NCI-H748 (cell line): ENCODE measurements at regions not wholly inside any gene's neighbourhood (a gene's known extent, or its start where the extent isn't known, plus 50 kb on each side); places are given as distances from the start of the nearest gene placed in this dataset.
A peak's percentile ranks its signal among the peaks of the same experiment; 100 is the strongest.

Experiments used
- DNase-seq: peaks from one replicate; lab custom pipeline; 2025; ENCODE audit not compliant: unreplicated experiment; lab: John Stamatoyannopoulos, UW

DNA sequence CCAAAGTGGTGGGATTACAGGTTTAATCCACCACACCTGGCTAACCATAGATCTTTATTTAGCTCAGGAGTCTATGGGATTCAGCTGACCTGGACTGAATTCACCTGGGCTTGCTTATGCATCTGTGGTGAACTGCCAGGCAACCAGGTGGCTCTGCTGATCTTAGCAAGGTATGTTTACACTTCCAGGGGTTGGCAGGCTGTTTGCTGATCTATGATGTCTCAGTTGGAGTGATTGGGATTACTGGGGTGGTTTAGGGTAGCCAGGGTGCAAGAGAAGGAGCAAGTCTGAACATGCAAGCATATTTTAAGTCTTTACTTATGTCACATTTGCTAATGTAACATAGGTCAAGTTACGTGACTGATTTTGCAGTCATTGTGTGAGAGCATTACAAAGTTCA, 63.6 kb upstream of the JAK2 start:
- no peak for DNase-seq

DNA sequence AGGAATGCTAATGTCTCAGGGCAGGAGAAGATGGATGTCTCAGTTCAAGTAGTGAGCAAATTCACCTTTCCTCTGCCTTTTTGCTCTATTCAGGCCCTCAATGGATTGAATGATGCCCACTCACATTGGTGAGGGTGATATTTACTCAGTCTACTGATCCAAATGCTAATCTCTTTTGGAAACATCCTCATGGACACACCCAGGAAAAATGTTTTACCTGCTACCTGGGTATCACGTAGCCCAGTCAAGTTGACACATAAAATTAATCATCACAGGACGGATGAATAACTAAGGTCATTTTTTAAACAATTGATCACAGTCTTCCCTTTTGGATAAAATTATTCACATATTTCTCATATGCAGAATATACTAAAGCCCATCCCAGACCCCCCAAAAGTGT, 63.0 kb upstream of the JAK2 start:
- no peak for DNase-seq

DNA sequence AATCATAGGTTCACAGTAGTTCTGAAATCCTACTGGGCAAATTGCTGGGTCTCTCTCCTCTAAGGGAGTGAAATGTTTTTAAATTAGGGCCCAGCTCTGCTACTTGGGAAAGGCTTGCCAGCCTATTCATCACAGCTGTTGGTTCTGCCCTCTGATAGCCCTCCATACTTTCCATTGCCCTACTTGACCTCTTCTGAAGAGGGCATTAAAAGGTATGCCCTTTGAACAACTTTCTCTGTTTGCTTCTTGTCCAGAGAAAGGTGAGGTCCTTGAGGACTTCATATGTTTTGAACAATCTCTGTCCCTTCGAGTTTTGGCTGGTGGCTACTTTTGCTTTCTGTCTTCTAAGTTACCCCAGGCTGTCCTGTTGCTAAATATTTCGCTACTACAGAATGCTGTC, 62.3 kb upstream of the JAK2 start:
- DNase-seq: no peak

DNA sequence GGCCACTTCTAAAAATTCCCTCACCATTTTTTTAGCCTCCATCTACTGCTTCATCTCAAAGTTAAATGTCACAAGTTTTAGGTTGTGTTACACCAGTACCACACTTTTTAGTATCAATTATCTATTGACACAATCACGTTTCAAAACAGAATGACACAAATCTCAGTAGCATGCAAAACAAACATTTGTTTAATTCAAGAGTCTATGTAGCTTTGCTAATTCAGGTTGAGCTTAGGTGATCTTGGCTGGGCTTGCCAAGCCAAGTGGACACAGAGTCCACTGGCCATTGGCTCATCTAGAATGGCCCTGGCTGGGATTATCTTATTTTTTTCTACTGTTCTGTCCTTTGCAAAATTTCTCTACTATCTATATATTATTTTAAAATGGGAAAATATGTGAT, 61.9 kb upstream of the JAK2 start:
- no peak for DNase-seq

DNA sequence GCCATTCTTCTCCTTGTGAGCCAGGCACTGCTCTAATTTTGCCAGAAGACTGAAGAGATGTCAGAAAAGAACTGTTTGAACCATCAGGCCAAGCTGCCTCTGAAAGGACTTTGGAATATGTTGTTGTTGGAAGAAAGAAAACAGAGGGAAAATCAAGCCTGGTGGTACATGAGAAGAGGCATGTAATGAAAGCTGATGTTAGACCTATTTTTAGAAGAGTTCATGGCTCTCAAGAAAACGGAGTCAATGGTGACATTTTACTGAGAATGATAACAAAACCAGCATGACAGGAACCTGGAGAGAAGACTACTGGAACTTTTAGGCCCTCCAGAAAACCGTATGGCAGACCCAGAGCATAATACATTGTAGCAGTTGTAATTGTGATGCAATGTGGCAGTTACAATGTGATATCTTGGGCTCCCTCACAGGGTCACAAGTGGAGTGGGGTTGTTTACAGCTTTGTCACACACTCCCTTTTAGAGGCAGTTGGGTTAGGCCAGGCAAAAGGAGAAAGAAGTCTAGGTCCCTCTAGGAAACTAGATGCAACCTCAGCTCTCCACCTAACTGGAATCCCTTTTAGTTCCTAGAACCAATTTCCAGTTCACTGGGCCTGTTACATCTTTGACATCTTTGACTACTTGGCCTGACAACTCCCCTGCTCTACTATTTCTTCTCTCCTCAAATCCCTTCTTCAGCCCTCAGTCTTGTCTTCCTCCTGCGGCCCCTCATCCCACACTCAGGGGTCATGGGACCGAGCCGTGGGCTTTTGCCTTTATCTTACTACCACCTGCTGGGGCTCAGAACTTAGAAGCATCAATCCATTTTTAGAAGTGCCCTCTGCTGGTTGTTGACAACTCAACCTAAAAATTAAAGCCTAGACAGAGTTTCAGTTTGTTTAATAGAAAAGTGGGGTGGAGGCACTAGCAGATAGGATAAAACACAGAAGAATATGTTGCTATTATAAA, 61.2 kb upstream of the JAK2 start:
- DNase-seq: no peak

DNA sequence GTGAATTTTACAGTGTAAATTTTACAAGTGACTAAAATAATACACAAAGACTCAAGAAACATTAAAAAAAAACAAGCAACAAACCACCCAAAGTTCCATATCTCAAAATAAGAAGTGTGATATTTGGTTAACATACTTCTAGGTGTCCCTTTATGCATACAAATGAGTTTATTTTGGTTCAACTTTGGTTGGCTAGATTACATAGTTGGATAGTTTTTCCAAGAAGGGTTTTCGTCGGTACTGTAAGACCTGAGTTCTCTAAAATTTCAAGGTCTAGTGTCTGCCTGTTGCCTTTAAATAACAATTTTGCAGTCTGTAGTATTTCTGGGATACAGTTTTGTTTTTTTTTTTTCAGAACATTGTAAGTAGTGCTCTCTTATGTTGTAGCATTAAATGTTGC, 58.8 kb upstream of the JAK2 start:
- no peak for DNase-seq

DNA sequence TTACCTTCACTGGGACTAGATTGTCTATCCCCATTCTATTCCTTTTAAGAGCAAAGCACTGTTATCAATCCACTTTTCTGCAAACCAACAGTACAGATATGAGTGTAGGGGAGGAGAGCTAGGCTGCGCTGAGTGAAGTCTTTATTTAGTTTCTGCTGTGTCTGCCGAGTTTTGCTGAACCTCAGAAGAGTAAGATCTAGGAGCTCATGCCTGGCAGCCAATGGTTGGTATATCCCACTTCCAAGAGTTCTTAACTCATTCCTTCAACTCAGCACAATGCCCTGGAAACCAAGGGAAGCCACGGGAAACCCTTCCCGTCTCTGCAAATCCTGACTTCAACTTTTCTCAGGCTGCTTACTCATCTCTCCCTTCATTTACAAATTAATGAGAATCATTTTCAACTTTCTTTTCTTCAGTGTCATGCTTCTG, 58.0 kb upstream of the JAK2 start:
- no peak for DNase-seq

DNA sequence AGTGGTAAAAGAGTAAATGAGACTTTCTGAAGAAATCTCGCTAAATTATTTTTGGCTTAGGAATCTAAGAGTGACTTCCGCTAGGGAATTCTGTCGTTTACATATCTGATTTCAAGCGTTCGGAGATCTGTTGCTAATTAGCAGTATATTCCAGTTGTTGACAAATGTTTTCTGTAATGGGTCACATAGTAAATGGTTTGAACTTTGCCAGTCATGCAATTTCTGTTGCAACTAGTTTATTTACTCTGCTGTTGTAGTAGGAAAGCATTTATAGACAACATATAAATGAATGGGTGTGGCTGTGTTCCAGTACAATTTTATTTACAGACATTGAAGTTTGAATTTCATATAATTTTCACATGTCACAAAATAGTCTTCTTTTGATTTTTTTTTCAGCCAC, 57.4 kb upstream of the JAK2 start:
- DNase-seq: no peak

DNA sequence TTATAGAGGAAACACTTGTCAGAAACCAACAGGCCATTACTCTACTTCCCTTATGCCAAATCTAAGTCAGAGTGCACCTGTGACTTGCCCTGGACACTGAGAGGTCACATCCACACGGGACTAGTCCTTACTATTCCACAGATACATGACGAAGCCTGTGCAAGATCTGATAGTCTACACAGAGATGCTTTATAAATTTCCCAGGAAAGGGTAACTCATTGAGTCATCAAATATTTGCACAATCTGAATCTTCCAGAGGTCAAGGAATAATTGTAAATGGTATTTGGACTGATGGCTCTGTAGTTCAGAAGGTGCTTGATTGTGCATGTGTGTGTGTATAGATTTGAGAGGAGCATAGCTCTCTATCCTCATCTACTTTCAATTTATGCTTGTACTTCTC, 55.2 kb upstream of the JAK2 start:
- DNase-seq: no peak

DNA sequence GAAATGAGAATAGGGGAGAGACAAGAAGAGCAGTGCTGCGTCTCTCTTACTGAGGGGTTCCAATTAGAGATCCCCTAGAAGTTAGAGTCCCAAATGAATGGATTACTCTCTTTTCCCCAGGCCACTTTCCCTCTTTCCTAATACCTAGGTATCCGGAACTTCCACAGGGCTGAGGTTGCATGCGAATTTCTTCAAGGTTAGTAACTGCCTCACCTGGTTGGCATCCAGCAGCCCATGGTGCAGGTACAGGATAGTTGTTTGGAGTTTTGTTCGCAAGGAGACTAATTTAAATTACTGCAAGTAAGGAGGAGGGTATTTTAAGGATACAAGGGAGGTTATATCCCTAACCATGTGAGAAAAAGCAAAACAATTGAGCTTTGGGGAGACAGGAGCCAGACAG, 52.4 kb upstream of the JAK2 start:
- no peak for DNase-seq

DNA sequence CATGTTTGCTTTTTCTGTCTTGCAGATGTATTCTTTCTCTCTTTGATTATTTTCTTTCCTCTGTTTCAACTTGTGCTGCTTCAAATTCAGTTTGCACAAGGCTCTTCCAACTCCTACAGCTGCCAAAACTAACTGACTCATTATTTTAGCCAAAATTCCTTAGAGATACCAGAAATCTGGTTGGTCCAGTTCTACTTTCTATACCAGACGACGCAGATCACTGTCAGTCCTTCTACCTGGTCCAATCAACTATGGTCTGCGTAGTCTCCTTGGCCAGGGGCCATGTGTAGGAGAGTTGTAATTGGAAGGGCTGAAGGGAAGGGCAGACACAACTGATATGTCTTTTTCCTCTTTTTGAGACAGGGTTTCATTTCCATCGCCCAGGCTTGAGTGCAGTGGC, 51.9 kb upstream of the JAK2 start:
- DNase-seq: no peak

DNA sequence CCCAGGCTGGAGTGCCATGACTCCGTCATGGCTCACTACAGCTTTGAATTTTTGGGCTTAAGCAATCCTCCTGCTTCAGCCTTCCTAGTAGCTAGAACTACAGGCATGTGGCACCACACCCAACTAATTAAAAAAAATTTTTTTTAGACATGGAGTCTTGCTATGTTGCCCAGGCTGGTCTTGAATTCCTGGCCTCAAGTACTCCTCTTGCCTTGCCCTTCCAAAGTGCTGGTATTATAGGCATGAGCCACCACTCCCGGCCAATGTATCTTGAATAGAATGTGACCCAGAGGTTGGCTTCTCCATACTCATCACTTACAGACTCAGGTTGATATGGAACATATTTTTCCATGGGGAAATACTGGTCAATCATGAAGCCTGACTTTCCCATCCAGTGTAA, 51.2 kb upstream of the JAK2 start:
- no peak for DNase-seq

DNA sequence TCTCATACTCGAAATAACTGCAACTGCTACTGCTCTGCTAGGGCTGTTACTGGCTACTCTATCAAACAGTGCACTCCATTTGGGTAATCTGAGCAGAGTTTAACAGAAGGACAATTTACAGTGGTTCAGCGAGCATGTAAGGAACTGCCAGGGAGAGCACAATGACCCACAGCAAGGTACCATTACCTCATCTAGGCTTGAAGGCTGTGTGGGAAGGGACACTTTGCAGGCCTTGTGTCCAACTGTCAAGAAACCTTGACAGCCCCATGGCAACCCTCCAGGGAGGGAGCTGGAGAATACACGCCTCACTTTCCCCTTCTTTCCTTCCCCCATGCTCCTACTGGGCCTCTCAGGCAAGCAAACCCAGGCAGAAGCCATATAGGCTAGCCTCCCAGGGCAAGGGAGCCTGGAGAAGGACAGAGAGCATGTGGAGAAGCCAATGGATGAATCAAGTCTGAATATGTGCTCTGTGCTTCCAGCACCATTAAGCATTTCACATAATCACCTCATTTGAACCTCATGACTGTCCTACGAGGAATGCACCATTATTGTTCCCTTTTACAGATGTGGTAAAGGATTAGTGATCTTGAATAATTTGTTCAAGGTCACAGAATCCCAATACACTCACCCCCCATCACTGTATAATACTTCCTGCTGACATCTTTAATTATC, 49.9 kb upstream of the JAK2 start:
- DNase-seq: peak; percentile 13
